ENCODE measurements at regions not wholly inside any gene's neighbourhood (a gene's known extent, or its start where the extent isn't known, plus 50 kb on each side); places are given as distances from the start of the nearest gene placed in this dataset.
A peak's percentile ranks its signal among the peaks of the same experiment; 100 is the strongest.
"Not testable (repeated sequence)": the region's sequence is repeated elsewhere in the genome, so short reads cannot be mapped to it uniquely, and the experiment has no call there.

GRCh38 chr17:52504081-52504480, 345.6 kb upstream of the CA10 start:
- DNase-seq: no peak

GRCh38 chr17:52495646-52496045, 337.1 kb upstream of the CA10 start:
- no peak for DNase-seq

- no peak for DNase-seq
These were observed 323.8 kb upstream of the CA10 start for GRCh38 chr17:52482271-52482670.

GRCh38 chr17:52477824-52478699, 319.5 kb upstream of the CA10 start:
- DNase-seq: no peak

GRCh38 chr17:52476638-52477313, 318.3 kb upstream of the CA10 start:
- no peak for DNase-seq

GRCh38 chr17:52470553-52470952, 312.0 kb upstream of the CA10 start:
- DNase-seq: no peak

- peak; percentile 1 for DNase-seq
These were observed 306.9 kb upstream of the CA10 start for GRCh38 chr17:52465407-52465806.

- DNase-seq: no peak
These were observed 292.9 kb upstream of the CA10 start for GRCh38 chr17:52451294-52451861.

GRCh38 chr17:52442350-52442749, 283.8 kb upstream of the CA10 start:
- no peak for DNase-seq

GRCh38 chr17:52420555-52421078, 262.1 kb upstream of the CA10 start:
- no peak for DNase-seq

GRCh38 chr17:52419229-52419641, 260.7 kb upstream of the CA10 start:
- DNase-seq: no peak

GRCh38 chr17:52410781-52411180, 252.3 kb upstream of the CA10 start:
- no peak for DNase-seq

- not testable (repeated sequence) for DNase-seq
These were observed 250.7 kb upstream of the CA10 start for GRCh38 chr17:52409222-52409621.

- DNase-seq: no peak
These were observed 236.8 kb upstream of the CA10 start for GRCh38 chr17:52395308-52395707.

GRCh38 chr17:52390422-52390821, 231.9 kb upstream of the CA10 start:
- no peak for DNase-seq

GRCh38 chr17:52389632-52390031, 231.1 kb upstream of the CA10 start:
- no peak for DNase-seq

GRCh38 chr17:52388941-52389340, 230.4 kb upstream of the CA10 start:
- DNase-seq: no peak

- no peak for DNase-seq
These were observed 226.2 kb upstream of the CA10 start for GRCh38 chr17:52384695-52385094.

GRCh38 chr17:52383493-52384100, 225.1 kb upstream of the CA10 start:
- DNase-seq: peak; percentile 5

- DNase-seq: no peak
These were observed 220.3 kb upstream of the CA10 start for GRCh38 chr17:52378860-52379259.

GRCh38 chr17:52376137-52376536, 217.6 kb upstream of the CA10 start:
- no peak for DNase-seq

- DNase-seq: no peak
These were observed 210.4 kb upstream of the CA10 start for GRCh38 chr17:52368886-52369285.

- DNase-seq: no peak
These were observed 199.3 kb upstream of the CA10 start for GRCh38 chr17:52357854-52358253.
